H1 (cell line): ENCODE measurements at regions not wholly inside any gene's neighbourhood (a gene's known extent, or its start where the extent isn't known, plus 50 kb on each side); places are given as distances from the start of the nearest gene placed in this dataset.

Experiments
- CTCF ChIA-PET: fragments of 300-600 bp; sonication (Branson Sonifier 250); formaldehyde crosslinking; loops from one replicate; lab custom pipeline; 2021; ENCODE audit not compliant: partially characterized antibody; lab: Charles Lee
- POLR2A ChIA-PET: fragments of 300-600 bp; sonication (Branson Sonifier 250); formaldehyde crosslinking; loops from one replicate; lab custom pipeline; 2021; ENCODE audit warnings: inconsistent platforms; ENCODE audit not compliant: partially characterized antibody; lab: Charles Lee
- DNase-seq, 2 experiments: peaks; one replicate each; pipeline versions ENCODE4 v3.0.0 to v3.0.0-alpha.2; 2010 to 2022; ENCODE audit warnings: low spot score in 2 of 2, low read depth in 1 of 2, mixed read lengths in 1 of 2
- FAIRE-seq: peaks from 2 replicates; lab custom pipeline; 2011; peaks lifted over from hg19 to GRCh38; lab: Jason Lieb, UNC
- H2AFZ ChIP-seq: 2 replicates; pipeline ENCODE4 v1.8.1; 2012; ENCODE audit warnings: low read length, inconsistent platforms
- H2AK5ac ChIP-seq: 2 replicates; pipeline ENCODE4 v1.6.1; 2013; ENCODE audit warnings: low read depth, low read length
- H2BK120ac ChIP-seq: replicated peaks from 2 replicates; pipeline ENCODE3; 2013; ENCODE audit warnings: low read depth, low read length, inconsistent platforms
- H2BK12ac ChIP-seq: 2 replicates; pipeline ENCODE4 v1.6.1; 2013; ENCODE audit warnings: low read depth, low read length
- H2BK15ac ChIP-seq: 2 replicates; pipeline ENCODE4 v1.6.1; 2013; ENCODE audit warnings: low read length
- H2BK20ac ChIP-seq: 2 replicates; pipeline ENCODE4 v1.6.1; 2013; ENCODE audit warnings: low read length
- H2BK5ac ChIP-seq: 2 replicates; pipeline ENCODE4 v1.6.1; 2013; ENCODE audit warnings: low read depth, low read length
- H3K14ac ChIP-seq: 2 replicates; pipeline ENCODE4 v1.6.1; 2013; ENCODE audit warnings: inconsistent platforms; ENCODE audit not compliant: insufficient read length
- H3K18ac ChIP-seq: 2 replicates; pipeline ENCODE4 v1.6.1; 2013; ENCODE audit warnings: low read length; ENCODE audit errors: extremely low read depth
- H3K23ac ChIP-seq: 2 replicates; pipeline ENCODE4 v1.6.1; 2013; ENCODE audit warnings: inconsistent platforms; ENCODE audit not compliant: insufficient read length
- H3K23me2 ChIP-seq: 2 replicates; pipeline ENCODE4 v1.6.1; 2013; ENCODE audit warnings: low read depth, low read length
- H3K27ac ChIP-seq: 2 replicates; pipeline ENCODE4 v1.6.1; 2011; ENCODE audit warnings: low read depth, low read length, inconsistent platforms
- H3K27me3 ChIP-seq, 4 experiments: replicated peaks in 1 of 4; 1 replicate in 1 of 4; 2 replicates in 3 of 4; pipeline versions ENCODE4 v1.6.1 to v1.8.1; 2011 to 2013; ENCODE audit warnings: low read length in 3 of 4, mild to moderate bottlenecking in 3 of 4, inconsistent platforms in 2 of 4, mixed read lengths in 2 of 4, moderate library complexity in 1 of 4; ENCODE audit not compliant: control insufficient read depth in 3 of 4, insufficient read depth in 3 of 4; ENCODE audit errors: extremely low read depth in 1 of 4
- H3K36me3 ChIP-seq, 4 experiments: 2 replicates each; pipeline versions ENCODE4 v1.6.1 to v1.8.1; 2011 to 2013; ENCODE audit warnings: mild to moderate bottlenecking in 4 of 4, low read length in 3 of 4, moderate library complexity in 2 of 4, control low read depth in 1 of 4, inconsistent platforms in 1 of 4; ENCODE audit not compliant: insufficient read depth in 4 of 4, control insufficient read depth in 2 of 4
- H3K4ac ChIP-seq: replicated peaks from 2 replicates; pipeline ENCODE3; 2013; ENCODE audit warnings: low read length, low read depth, mixed read lengths, inconsistent platforms; ENCODE audit not compliant: insufficient read length
- H3K4me1 ChIP-seq, 4 experiments: replicated peaks in 1 of 4; 1 replicate in 1 of 4; 2 replicates in 3 of 4; pipeline versions ENCODE4 v1.6.1 to v1.8.1; 2011 to 2013; ENCODE audit warnings: low read length in 3 of 4, inconsistent platforms in 2 of 4, mixed read lengths in 1 of 4; ENCODE audit not compliant: insufficient read depth in 4 of 4, control insufficient read depth in 3 of 4
- H3K4me2 ChIP-seq, 2 experiments: 2 replicates each; pipeline versions ENCODE4 v1.6.1 to v1.8.1; 2011 to 2013; ENCODE audit warnings: low read depth in 2 of 2, low read length in 2 of 2, control low read depth in 1 of 2, inconsistent platforms in 1 of 2, mild to moderate bottlenecking in 1 of 2; ENCODE audit not compliant: insufficient read depth in 1 of 2
- H3K4me3 ChIP-seq, 4 experiments: fragments of 200-600, 300-600 bp in 1 of 4; sonication (generic), shearing (Covaris generic), sonication (Bioruptor Twin) in 1 of 4; 2 replicates each; pipeline versions ENCODE4 v1.5.1 to v1.8.1; 2011 to 2016; ENCODE audit warnings: low read length in 4 of 4, low read depth in 3 of 4, control low read depth in 2 of 4, inconsistent platforms in 2 of 4, mild to moderate bottlenecking in 2 of 4, mixed read lengths in 1 of 4, moderate library complexity in 1 of 4; ENCODE audit not compliant: insufficient read depth in 2 of 4; ENCODE audit errors: extremely low read depth in 1 of 4
- H3K56ac ChIP-seq: replicated peaks from 2 replicates; pipeline ENCODE3; 2013; ENCODE audit warnings: low read depth, mild to moderate bottlenecking, mixed read lengths, low read length, inconsistent platforms; ENCODE audit not compliant: insufficient read length
- H3K79me1 ChIP-seq: 2 replicates; pipeline ENCODE4 v1.6.1; 2013; ENCODE audit warnings: low read depth, low read length, control low read depth
- H3K79me2 ChIP-seq, 2 experiments: 2 replicates each; pipeline versions ENCODE4 v1.6.1 to v1.8.1; 2012 to 2013; ENCODE audit warnings: low read length in 2 of 2, mild to moderate bottlenecking in 2 of 2, inconsistent platforms in 1 of 2; ENCODE audit not compliant: insufficient read depth in 2 of 2, control insufficient read depth in 1 of 2
- H3K9ac ChIP-seq, 4 experiments: replicated peaks in 1 of 4; 1 replicate in 1 of 4; 2 replicates in 3 of 4; pipeline versions ENCODE4 v1.6.1 to v1.8.1; 2011 to 2013; ENCODE audit warnings: low read depth in 3 of 4, low read length in 3 of 4, control low read depth in 2 of 4, mild to moderate bottlenecking in 2 of 4, moderate library complexity in 2 of 4, inconsistent platforms in 1 of 4; ENCODE audit errors: extremely low read depth in 1 of 4
- H3K9me3 ChIP-seq, 2 experiments: 2 replicates each; pipeline versions ENCODE4 v1.6.1 to v1.8.1; 2012 to 2013; ENCODE audit warnings: mild to moderate bottlenecking in 2 of 2, moderate library complexity in 2 of 2, control low read depth in 1 of 2, inconsistent platforms in 1 of 2, low read depth in 1 of 2, low read length in 1 of 2, mixed read lengths in 1 of 2; ENCODE audit not compliant: insufficient read depth in 2 of 2
- H4K20me1 ChIP-seq, 2 experiments: replicated peaks in 1 of 2; 2 replicates each; pipeline versions ENCODE3 to v1.8.1; 2011 to 2013; ENCODE audit warnings: inconsistent platforms in 2 of 2, low read length in 2 of 2, mild to moderate bottlenecking in 1 of 2; ENCODE audit not compliant: insufficient read depth in 2 of 2, control insufficient read depth in 1 of 2
- H4K5ac ChIP-seq: 2 replicates; pipeline ENCODE4 v1.6.1; 2013; ENCODE audit warnings: low read length, low read depth, mixed read lengths, inconsistent platforms; ENCODE audit not compliant: insufficient read length
- H4K8ac ChIP-seq: 2 replicates; pipeline ENCODE4 v1.8.0; 2013; ENCODE audit warnings: mild to moderate bottlenecking, moderate library complexity, low read length, inconsistent platforms; ENCODE audit not compliant: insufficient read depth; ENCODE audit errors: extremely low read depth
- H4K91ac ChIP-seq: replicated peaks from 2 replicates; pipeline ENCODE3; 2013; ENCODE audit warnings: low read length, mixed read lengths, inconsistent platforms; ENCODE audit not compliant: insufficient read length
- BCL11A ChIP-seq, 2 experiments: IDR thresholded peaks; one replicate each; pipeline ENCODE4 v1.6.1; 2011; ENCODE audit warnings: low read depth in 2 of 2, low read length in 2 of 2, mild to moderate bottlenecking in 2 of 2
- HDAC6 ChIP-seq: IDR thresholded peaks from one replicate; pipeline ENCODE4 v1.7.1; 2012; ENCODE audit warnings: low read depth, mild to moderate bottlenecking, inconsistent platforms, low read length, moderate library complexity
- JUND ChIP-seq: IDR thresholded peaks from 2 replicates; pipeline ENCODE4 v1.6.1; 2011; ENCODE audit warnings: mild to moderate bottlenecking, improper control_type of control experiment, low read length
- KDM1A ChIP-seq: fragments of 200-600, 300-600 bp; sonication (generic); IDR thresholded peaks from 2 replicates; pipeline ENCODE4 v1.7.1; 2016; ENCODE audit warnings: mild to moderate bottlenecking, low read length, borderline replicate concordance
- MAFK ChIP-seq: IDR thresholded peaks from 2 replicates; pipeline ENCODE4 v1.6.1; 2012; ENCODE audit warnings: low read depth, mild to moderate bottlenecking, improper control_type of control experiment, low read length
- RAD21 ChIP-seq, 2 experiments: IDR thresholded peaks in 1 of 2; conservative IDR thresholded peaks in 1 of 2; 2 replicates each; pipeline ENCODE4 v1.6.1; 2011; ENCODE audit warnings: low read depth in 2 of 2, low read length in 2 of 2, improper control_type of control experiment in 1 of 2, inconsistent platforms in 1 of 2, mild to moderate bottlenecking in 1 of 2, moderate library complexity in 1 of 2
- RBBP5 ChIP-seq: IDR thresholded peaks from 2 replicates; pipeline ENCODE4 v1.7.1; 2012; ENCODE audit warnings: low read depth, mild to moderate bottlenecking, inconsistent platforms, low read length, moderate library complexity, borderline replicate concordance
- RFX5 ChIP-seq: IDR thresholded peaks from 2 replicates; pipeline ENCODE4 v1.6.1; 2011; ENCODE audit warnings: low read depth, low read length, improper control_type of control experiment, borderline replicate concordance
- SAP30 ChIP-seq: fragments of 300-600 bp; sonication (generic); IDR thresholded peaks from 2 replicates; pipeline ENCODE4 v1.7.1; 2012; ENCODE audit warnings: low read length, moderate library complexity, mild to moderate bottlenecking, inconsistent platforms; ENCODE audit not compliant: insufficient read depth, insufficient replicate concordance
- WGBS, 2 experiments: shearing (Covaris generic) in 1 of 2; methylation state at CpG; one replicate each; pipeline versions ENCODE4 v1.1.6 to v1.1.7; 2013 to 2015; ENCODE audit warnings: low lambda C conversion rate in 2 of 2, mixed read lengths in 2 of 2, inconsistent platforms in 1 of 2, low coverage in 1 of 2, missing lambda C conversion rate in 1 of 2; ENCODE audit not compliant: insufficient replicate concordance in 2 of 2, insufficient coverage in 1 of 2, insufficient read length in 1 of 2; ENCODE audit errors: extremely low coverage in 1 of 2, missing lambda C conversion rate in 1 of 2; 5-methylcytosine and 5-hydroxymethylcytosine counted together

DNA sequence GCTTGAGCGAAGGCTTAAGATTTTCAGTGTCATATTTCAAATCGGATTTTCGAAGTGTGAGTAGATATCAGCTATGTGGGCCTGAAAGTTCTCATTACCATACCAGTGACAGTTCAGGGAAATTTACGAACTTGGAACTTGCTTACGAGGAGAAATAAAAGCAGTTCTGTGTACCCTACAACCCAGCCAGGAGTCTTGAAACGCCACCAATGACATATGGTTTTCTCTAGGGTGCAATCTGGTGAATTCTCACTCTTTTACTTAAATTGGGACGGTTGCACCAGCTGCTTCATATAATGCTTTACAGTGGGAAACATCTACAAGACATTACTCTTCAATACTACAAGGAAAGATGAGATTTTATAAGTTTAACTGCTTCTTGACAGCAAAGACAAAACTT is 253.6 kb upstream of the FOXK1 start:
- H3K27ac ChIP-seq = no peak overlapping the region
- no peak overlapping the region for H3K9ac ChIP-seq
- H2BK20ac ChIP-seq = no peak overlapping the region
- no peaks in the 10 kb centered on the region for H3K23me2 ChIP-seq
- no peak overlapping the region for H3K4me2 ChIP-seq
- DNase-seq (no peak), FAIRE-seq (no peak)
- no peak overlapping the region for H4K5ac ChIP-seq
- H3K18ac ChIP-seq = no peak overlapping the region
- H3K79me2 ChIP-seq = no peaks in the 10 kb centered on the region
- no peak overlapping the region for H4K8ac ChIP-seq
- H4K91ac ChIP-seq = no peak overlapping the region
- H3K23ac ChIP-seq = no peak overlapping the region
- no peak overlapping the region for H3K4ac ChIP-seq
- ChIA-PET POLR2A (no interaction called here), CTCF (no interaction called here)
- H3K4me1 ChIP-seq = no peaks in the 10 kb centered on the region
- no peak overlapping the region for H2BK120ac ChIP-seq
- H2BK15ac ChIP-seq = no peak overlapping the region
- H2BK12ac ChIP-seq = no peak overlapping the region
- H2AFZ ChIP-seq = no peak overlapping the region
- H2BK5ac ChIP-seq = no peak overlapping the region
- H3K4me3 ChIP-seq = no peak overlapping the region
- TF ChIP-seq BCL11A (IDR thresholded peaks at IDR 0.05; ENCODE audit: low read depth in 2 of 2, low read length in 2 of 2) (no peak), SAP30 (no peak), RBBP5 (no peak), HDAC6 (no peak), MAFK (no peak), RFX5 (no peak), RAD21 (IDR thresholded peaks at IDR 0.05 in 1 of 2, conservative IDR thresholded peaks at IDR 0.05 in 1 of 2; ENCODE audit: low read depth in 2 of 2, low read length in 2 of 2) (no peak), KDM1A (no peak), JUND (no peak)
- no peaks in the 10 kb centered on the region for H3K79me1 ChIP-seq
- H3K27me3 ChIP-seq = no peaks in the 10 kb centered on the region
- no peak overlapping the region for H3K14ac ChIP-seq
- 74% methylated on average over 7 of the region's 7 CpGs; no CpG with 5 or more reads in 1 of the 2 experiments for WGBS, 2 experiments
- no peaks in the 10 kb centered on the region for H3K36me3 ChIP-seq
- H3K9me3 ChIP-seq = peaks cover 37 to 38% of the 10 kb centered on the region in 2 experiments
- H4K20me1 ChIP-seq = no peaks in the 10 kb centered on the region
- H2AK5ac ChIP-seq = no peak overlapping the region
- no peak overlapping the region for H3K56ac ChIP-seq
